ENCODE measurements at regions not wholly inside any gene's neighbourhood (a gene's known extent, or its start where the extent isn't known, plus 50 kb on each side); places are given as distances from the start of the nearest gene placed in this dataset.

DNA sequence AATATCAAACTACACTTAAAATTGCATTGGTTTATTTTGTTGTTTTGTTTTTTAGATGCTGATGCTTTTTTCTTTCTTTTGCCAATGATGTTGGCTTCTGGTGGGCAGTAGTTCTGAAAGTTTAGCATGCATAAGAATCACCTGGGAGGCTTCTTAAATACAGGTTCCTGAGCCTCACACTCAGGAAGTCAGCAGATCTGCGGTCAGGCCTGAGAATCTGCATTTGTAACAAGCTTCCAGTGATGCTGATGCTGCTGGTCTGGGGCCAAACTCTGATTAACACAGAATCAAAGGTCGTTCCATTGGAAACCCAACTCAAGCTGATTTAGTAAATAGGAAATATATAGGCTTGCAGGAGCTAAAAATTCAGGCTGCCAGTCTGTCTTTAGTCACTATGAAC, 412.9 kb upstream of the SPTLC3 start:
- Histone ChIP-seq H3K27ac (ENCODE audit: low read length in 2 of 2) (no peak overlapping the region), H2AFZ (ENCODE audit: insufficient read depth, low read depth, low read length, poor library complexity, severe bottlenecking) (no peak overlapping the region), H3K79me2 (ENCODE audit: control insufficient read depth, insufficient read depth, low read length) (no peaks in the 10 kb centered on the region), H4K20me1 (ENCODE audit: control insufficient read depth, insufficient read depth, low read length, poor library complexity, severe bottlenecking) (no peaks in the 10 kb centered on the region), H3K9me3 (ENCODE audit: control extremely low read depth in 1 of 3, control insufficient read depth in 2 of 3, insufficient read depth in 1 of 3, low read length in 2 of 3) (no peaks in the 10 kb centered on the region), H3K4me2 (replicated peaks; ENCODE audit: low read depth, low read length, poor library complexity, severe bottlenecking) (no peak overlapping the region), H3K4me1 (ENCODE audit: control insufficient read depth in 2 of 2, insufficient read depth in 2 of 2, low read length in 2 of 2) (no peaks in the 10 kb centered on the region), H3K36me3 (replicated peaks in 1 of 2; ENCODE audit: control extremely low read depth in 1 of 2, control insufficient read depth in 1 of 2, extremely low read depth in 1 of 2, insufficient read depth in 2 of 2, low read length in 1 of 2) (no peaks in the 10 kb centered on the region), H3K9ac (ENCODE audit: low read length) (no peak overlapping the region), H3K27me3 (replicated peaks in 1 of 4; ENCODE audit: control extremely low read depth in 1 of 4, control insufficient read depth in 3 of 4, insufficient read depth in 4 of 4, low read length in 3 of 4) (no peaks in the 10 kb centered on the region), H3K4me3 (ENCODE audit: control extremely low read depth in 1 of 5, extremely low read depth in 1 of 5, insufficient read depth in 1 of 5, low read depth in 2 of 5, low read length in 4 of 5) (no peak overlapping the region)
- TF ChIP-seq EZH2 (IDR thresholded peaks at IDR 0.05; ENCODE audit: borderline replicate concordance, insufficient read depth, low read depth, low read length, poor library complexity, severe bottlenecking) (no peak), CTCF (IDR thresholded peaks at IDR 0.05) (no peak)
- Mint-ChIP-seq H3K27ac (no peak overlapping the region), H3K27me3 (no peaks in the 10 kb centered on the region), H3K4me3 (no peak overlapping the region), H3K9me3 (ENCODE audit: insufficient read depth) (peaks cover 4% of the 10 kb centered on the region), H3K4me1 (no peaks in the 10 kb centered on the region)
- no peak for DNase-seq
- ChIA-PET POLR2A (no interaction called here), CTCF (no interaction called here)
- 88% methylated on average over 1 of the region's 2 CpGs for WGBS (ENCODE audit: insufficient coverage)
- intact Hi-C loops (cut with micrococcal nuclease): no loop called here
- no peak for ATAC-seq (ENCODE audit: low read depth)

- intact Hi-C loops (cut with micrococcal nuclease): no loop called here
- no peak overlapping the region for H3K9ac ChIP-seq (ENCODE audit: low read length)
- Mint-ChIP-seq H3K4me3 (no peak overlapping the region), H3K4me1 (no peaks in the 10 kb centered on the region), H3K9me3 (ENCODE audit: insufficient read depth) (peaks cover 4% of the 10 kb centered on the region), H3K27me3 (no peaks in the 10 kb centered on the region), H3K27ac (no peak overlapping the region)
- no peak for ATAC-seq (ENCODE audit: low read depth)
- ChIA-PET POLR2A (no interaction called here), CTCF (no interaction called here)
- no peak overlapping the region for H3K4me2 ChIP-seq (replicated peaks; ENCODE audit: low read depth, low read length, poor library complexity, severe bottlenecking)
- H4K20me1 ChIP-seq (ENCODE audit: control insufficient read depth, insufficient read depth, low read length, poor library complexity, severe bottlenecking): no peaks in the 10 kb centered on the region
- no peak overlapping the region for H3K4me3 ChIP-seq (ENCODE audit: control extremely low read depth in 1 of 5, extremely low read depth in 1 of 5, insufficient read depth in 1 of 5, low read depth in 2 of 5, low read length in 4 of 5)
- no peak for TF ChIP-seq EZH2 (IDR thresholded peaks at IDR 0.05; ENCODE audit: borderline replicate concordance, insufficient read depth, low read depth, low read length, poor library complexity, severe bottlenecking)
- no peak for TF ChIP-seq CTCF (IDR thresholded peaks at IDR 0.05)
- H3K79me2 ChIP-seq (ENCODE audit: control insufficient read depth, insufficient read depth, low read length): no peaks in the 10 kb centered on the region
- WGBS (ENCODE audit: insufficient coverage): 33% methylated on average over 1 of the region's 2 CpGs
- H3K36me3 ChIP-seq (replicated peaks in 1 of 2; ENCODE audit: control extremely low read depth in 1 of 2, control insufficient read depth in 1 of 2, extremely low read depth in 1 of 2, insufficient read depth in 2 of 2, low read length in 1 of 2): no peaks in the 10 kb centered on the region
- no peak overlapping the region for H3K27ac ChIP-seq (ENCODE audit: low read length in 2 of 2)
- no peaks in the 10 kb centered on the region for H3K9me3 ChIP-seq (ENCODE audit: control extremely low read depth in 1 of 3, control insufficient read depth in 2 of 3, insufficient read depth in 1 of 3, low read length in 2 of 3)
- DNase-seq: no peak
- H3K4me1 ChIP-seq (ENCODE audit: control insufficient read depth in 2 of 2, insufficient read depth in 2 of 2, low read length in 2 of 2): no peaks in the 10 kb centered on the region
- H2AFZ ChIP-seq (ENCODE audit: insufficient read depth, low read depth, low read length, poor library complexity, severe bottlenecking): no peak overlapping the region
- H3K27me3 ChIP-seq (replicated peaks in 1 of 4; ENCODE audit: control extremely low read depth in 1 of 4, control insufficient read depth in 3 of 4, insufficient read depth in 4 of 4, low read length in 3 of 4): no peaks in the 10 kb centered on the region
Observed at GRCh38 chr20:12596863-12597262, 411.9 kb upstream of the SPTLC3 start.

Measured in B cell (primary cell).